GM06990 (cell line): ENCODE measurements at regions not wholly inside any gene's neighbourhood (a gene's known extent, or its start where the extent isn't known, plus 50 kb on each side); places are given as distances from the start of the nearest gene placed in this dataset.

ENCODE experiments used
- DNase-seq: peaks from one replicate; pipeline ENCODE4 v3.0.0-alpha.2; 2011; ENCODE audit not compliant: insufficient read length; ENCODE audit errors: extremely low read depth
- H3K27me3 ChIP-seq: replicated peaks from 2 replicates; pipeline ENCODE4 v1.6.0; 2011; ENCODE audit warnings: low read length; ENCODE audit not compliant: control insufficient read depth, insufficient read depth
- H3K36me3 ChIP-seq: 2 replicates; pipeline ENCODE4 v1.5.1; 2011; ENCODE audit warnings: low read length; ENCODE audit not compliant: control insufficient read depth, insufficient read depth
- H3K4me3 ChIP-seq: replicated peaks from 2 replicates; pipeline ENCODE4 v1.5.1; 2011; ENCODE audit warnings: low read depth, mild to moderate bottlenecking, control low read depth, low read length
- TF ChIP-seq, protein P1 (sequence below): IDR thresholded peaks from 2 replicates; pipeline ENCODE4 v1.5.1; 2011; ENCODE audit warnings: low read length, control low read depth, mild to moderate bottlenecking, inconsistent platforms; ENCODE audit not compliant: insufficient read depth, poor library complexity, severe bottlenecking

DNA sequence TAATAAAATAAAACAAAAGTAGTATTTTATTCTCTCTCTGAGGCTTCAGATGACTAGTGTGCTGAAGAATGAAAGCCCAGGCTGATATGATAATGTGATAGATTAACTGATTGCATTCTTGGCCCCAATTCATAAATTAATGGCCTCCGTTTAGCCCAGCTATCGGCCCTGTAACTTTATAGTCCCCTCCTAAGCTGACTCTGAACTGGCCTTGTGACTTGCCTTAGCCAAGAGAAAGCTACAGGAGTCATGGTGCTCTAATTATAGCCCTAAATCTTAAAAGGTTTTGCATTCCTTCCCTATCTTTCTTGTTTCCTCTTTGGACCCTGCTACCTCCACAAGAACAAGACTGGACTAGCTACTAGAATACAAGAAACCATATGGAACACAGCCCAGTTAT is 123.2 kb upstream of the EPHA3 start:
- no peak for DNase-seq
- Histone ChIP-seq H3K36me3 (no peaks in the 10 kb centered on the region), H3K27me3 (no peaks in the 10 kb centered on the region), H3K4me3 (no peak overlapping the region)
- TF ChIP-seq, protein P1, sequence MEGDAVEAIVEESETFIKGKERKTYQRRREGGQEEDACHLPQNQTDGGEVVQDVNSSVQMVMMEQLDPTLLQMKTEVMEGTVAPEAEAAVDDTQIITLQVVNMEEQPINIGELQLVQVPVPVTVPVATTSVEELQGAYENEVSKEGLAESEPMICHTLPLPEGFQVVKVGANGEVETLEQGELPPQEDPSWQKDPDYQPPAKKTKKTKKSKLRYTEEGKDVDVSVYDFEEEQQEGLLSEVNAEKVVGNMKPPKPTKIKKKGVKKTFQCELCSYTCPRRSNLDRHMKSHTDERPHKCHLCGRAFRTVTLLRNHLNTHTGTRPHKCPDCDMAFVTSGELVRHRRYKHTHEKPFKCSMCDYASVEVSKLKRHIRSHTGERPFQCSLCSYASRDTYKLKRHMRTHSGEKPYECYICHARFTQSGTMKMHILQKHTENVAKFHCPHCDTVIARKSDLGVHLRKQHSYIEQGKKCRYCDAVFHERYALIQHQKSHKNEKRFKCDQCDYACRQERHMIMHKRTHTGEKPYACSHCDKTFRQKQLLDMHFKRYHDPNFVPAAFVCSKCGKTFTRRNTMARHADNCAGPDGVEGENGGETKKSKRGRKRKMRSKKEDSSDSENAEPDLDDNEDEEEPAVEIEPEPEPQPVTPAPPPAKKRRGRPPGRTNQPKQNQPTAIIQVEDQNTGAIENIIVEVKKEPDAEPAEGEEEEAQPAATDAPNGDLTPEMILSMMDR, result no peak

DNA sequence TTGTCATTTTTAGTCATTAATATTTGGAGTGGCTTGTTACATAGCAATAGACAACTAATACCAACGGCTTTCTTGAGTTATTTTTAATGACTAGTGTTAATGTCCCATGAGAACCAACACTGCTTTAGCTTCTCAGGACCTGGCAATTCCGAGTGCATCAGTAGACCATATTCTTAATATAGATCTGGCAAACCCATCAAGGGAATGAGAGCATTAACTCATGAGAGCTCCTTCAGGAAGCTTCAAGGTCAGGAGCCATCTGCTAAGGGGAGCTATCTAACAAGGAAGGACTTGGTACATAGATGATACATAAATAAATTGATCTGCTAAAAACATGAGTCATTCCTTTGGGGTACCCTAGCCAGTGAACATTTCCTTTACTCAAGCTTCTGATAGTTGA is 122.6 kb upstream of the EPHA3 start:
- TF ChIP-seq, protein P1, result no peak
- no peak overlapping the region for H3K4me3 ChIP-seq
- no peaks in the 10 kb centered on the region for H3K27me3 ChIP-seq

DNA sequence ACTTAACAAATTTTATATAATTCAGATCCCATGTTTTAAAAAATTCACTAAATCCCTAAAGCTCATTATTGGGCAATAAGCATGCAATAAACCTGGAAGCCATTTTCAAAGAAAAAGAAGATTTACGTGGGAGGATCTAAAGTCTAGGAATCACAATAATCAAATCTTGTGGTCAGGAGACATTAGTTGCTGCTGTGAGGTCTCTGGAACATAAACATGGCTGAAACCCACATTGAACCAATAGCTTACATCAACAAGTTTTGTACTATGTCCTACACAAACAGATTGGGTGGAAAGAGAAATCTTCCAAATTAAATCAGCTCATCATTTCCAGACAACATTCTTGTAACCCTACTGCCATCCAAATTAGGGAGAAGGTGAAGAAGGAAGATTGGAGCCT is 121.9 kb upstream of the EPHA3 start:
- no peaks in the 10 kb centered on the region for H3K36me3 ChIP-seq
- H3K27me3 ChIP-seq, result no peaks in the 10 kb centered on the region
- no peak for DNase-seq
- TF ChIP-seq, protein P1, result no peak
- H3K4me3 ChIP-seq, result no peak overlapping the region

More for the DNA sequence above, 122.6 kb upstream of the EPHA3 start:
- no peak for DNase-seq
- H3K36me3 ChIP-seq, result no peaks in the 10 kb centered on the region

DNA sequence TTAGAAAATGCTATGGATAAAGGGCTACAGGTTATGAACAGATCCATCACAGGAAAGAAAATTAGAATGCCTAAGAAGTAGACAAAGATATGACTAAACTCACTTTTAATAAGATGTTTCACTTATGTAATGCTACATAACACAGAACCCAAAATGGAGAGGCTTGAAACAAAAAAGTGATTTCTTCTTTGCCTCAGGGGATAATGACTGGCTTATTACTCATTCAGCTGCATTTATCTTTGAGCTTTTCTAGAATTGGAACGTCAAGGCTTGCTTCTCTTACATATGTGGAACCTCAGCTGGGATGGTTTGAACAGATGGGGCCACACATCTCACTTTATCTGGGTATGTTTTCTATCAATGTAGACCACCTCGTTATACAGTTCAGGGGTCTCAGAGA is 120.6 kb upstream of the EPHA3 start:
- H3K36me3 ChIP-seq, result no peaks in the 10 kb centered on the region
- no peak overlapping the region for H3K4me3 ChIP-seq
- no peak for DNase-seq
- TF ChIP-seq, protein P1, result no peak
- no peaks in the 10 kb centered on the region for H3K27me3 ChIP-seq

DNA sequence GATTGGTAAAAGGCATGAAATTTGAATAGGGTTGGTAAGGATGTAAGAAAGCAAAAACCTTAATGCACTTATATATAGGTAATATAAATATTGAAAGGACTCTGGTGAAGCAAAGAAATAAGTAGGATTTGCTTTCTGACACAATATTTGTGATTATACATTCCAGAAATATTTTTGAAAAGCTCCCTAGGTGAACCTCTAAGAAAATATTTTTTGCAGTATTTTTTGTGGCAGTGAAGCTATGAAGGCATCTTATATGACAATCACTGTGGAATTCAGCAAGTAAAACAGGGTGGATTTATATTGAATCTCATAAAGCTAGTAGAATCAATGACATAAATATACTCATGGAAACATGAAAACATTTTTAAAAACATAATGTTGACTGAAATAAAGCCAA is 119.6 kb upstream of the EPHA3 start:
- TF ChIP-seq, protein P1, result no peak
- no peak for DNase-seq
- Histone ChIP-seq H3K27me3 (no peaks in the 10 kb centered on the region), H3K4me3 (no peak overlapping the region), H3K36me3 (no peaks in the 10 kb centered on the region)

DNA sequence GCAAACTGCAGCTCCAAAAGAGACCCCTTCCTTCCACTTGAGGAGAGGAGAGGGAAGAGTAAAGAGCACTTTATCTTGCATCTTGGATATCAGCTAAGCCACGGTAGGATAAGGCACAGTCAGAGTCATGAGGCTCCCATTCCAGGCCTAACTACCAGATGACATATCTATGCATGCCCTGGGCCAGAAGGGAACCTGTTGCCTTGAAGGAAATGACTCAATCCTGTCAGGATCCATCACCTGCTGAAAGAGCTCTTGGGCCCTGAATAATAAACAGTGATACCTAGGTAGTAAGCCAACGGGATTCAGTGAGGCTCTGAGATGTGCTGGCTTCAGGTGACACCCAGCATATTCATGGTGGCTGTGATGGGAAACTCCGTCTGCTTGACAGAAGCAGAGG is 118.5 kb upstream of the EPHA3 start:
- H3K27me3 ChIP-seq, result no peaks in the 10 kb centered on the region
- H3K36me3 ChIP-seq, result no peaks in the 10 kb centered on the region
- DNase-seq, result no peak
- no peak overlapping the region for H3K4me3 ChIP-seq
- TF ChIP-seq, protein P1, result no peak
